WTC11 (cell line): ENCODE measurements at regions not wholly inside any gene's neighbourhood (a gene's known extent, or its start where the extent isn't known, plus 50 kb on each side); places are given as distances from the start of the nearest gene placed in this dataset.

ENCODE experiments used
- ATAC-seq: fragments of 200-7000 bp; cut with Tn5 transposase; 2 replicates; pipeline ENCODE4 v1.10.0; 2021; ENCODE audit warnings: mild to moderate bottlenecking, moderate library complexity
- CTCF ChIA-PET: fragments of 300-600 bp; sonication (Branson Sonifier 250); formaldehyde crosslinking; loops from one replicate; lab custom pipeline; 2021; ENCODE audit warnings: antibody characterized with exemption; lab: Charles Lee
- POLR2A ChIA-PET: fragments of 350-600 bp; sonication (Branson Sonifier 250); formaldehyde crosslinking; loops from one replicate; lab custom pipeline; 2021; ENCODE audit warnings: antibody characterized with exemption; lab: Charles Lee
- DNase-seq: peaks from one replicate; pipeline ENCODE4 v3.0.0; 2021; ENCODE audit warnings: low spot score
- H3K27ac Mint-ChIP-seq: 2 replicates; pipeline ENCODE4 v1.8.0; 2021; ENCODE audit warnings: mixed read lengths
- H3K27me3 Mint-ChIP-seq: 2 replicates; pipeline ENCODE4 v1.8.0; 2021; ENCODE audit warnings: low read depth, mild to moderate bottlenecking, moderate library complexity, mixed read lengths
- H3K36me3 Mint-ChIP-seq: 2 replicates; pipeline ENCODE4 v1.8.0; 2021; ENCODE audit warnings: mixed read lengths
- H3K4me1 Mint-ChIP-seq: 2 replicates; pipeline ENCODE4 v1.8.0; 2022; ENCODE audit warnings: mixed read lengths
- H3K4me3 Mint-ChIP-seq: 2 replicates; pipeline ENCODE4 v1.8.0; 2021; ENCODE audit warnings: mild to moderate bottlenecking, moderate library complexity, mixed read lengths
- H3K9me3 Mint-ChIP-seq: 2 replicates; pipeline ENCODE4 v1.8.0; 2021; ENCODE audit warnings: mixed read lengths
- ATF2 ChIP-seq: sonication (generic); formaldehyde crosslinking; IDR thresholded peaks from 2 replicates; pipeline ENCODE4 v1.8.1; 2022; ENCODE audit warnings: low read depth, missing genetic modification reagents, borderline replicate concordance
- E2F5 ChIP-seq: sonication (generic); formaldehyde crosslinking; IDR thresholded peaks from 2 replicates; pipeline ENCODE4 v1.8.1; 2022; ENCODE audit warnings: mild to moderate bottlenecking, moderate library complexity, missing genetic modification reagents
- ESRRA ChIP-seq: sonication (generic); formaldehyde crosslinking; IDR thresholded peaks from 2 replicates; pipeline ENCODE4 v1.8.1; 2022; ENCODE audit warnings: mild to moderate bottlenecking, missing genetic modification reagents, borderline replicate concordance
- GTF2I ChIP-seq: fragments of 250-450 bp; sonication (Bioruptor Pico); conservative IDR thresholded peaks from 2 replicates; pipeline ENCODE4 v1.4.0; 2021; ENCODE audit warnings: mild to moderate bottlenecking
- HMGA2 ChIP-seq: fragments of 250-450 bp; sonication (Bioruptor Pico); IDR thresholded peaks from 2 replicates; pipeline ENCODE4 v1.4.0; 2021; ENCODE audit warnings: mild to moderate bottlenecking, moderate library complexity
- MXD4 ChIP-seq: fragments of 250-450 bp; sonication (Bioruptor Pico); IDR thresholded peaks from 2 replicates; pipeline ENCODE4 v1.8.0; 2021; ENCODE audit warnings: mild to moderate bottlenecking, moderate library complexity, borderline replicate concordance
- MYBL2 ChIP-seq: sonication (generic); formaldehyde crosslinking; IDR thresholded peaks from 2 replicates; pipeline ENCODE4 v1.8.1; 2023; ENCODE audit warnings: mild to moderate bottlenecking, moderate library complexity, missing genetic modification reagents
- OVOL2 ChIP-seq: fragments of 250-450 bp; sonication (Bioruptor Pico); IDR thresholded peaks from 2 replicates; pipeline ENCODE4 v1.9.0; 2021; ENCODE audit warnings: mild to moderate bottlenecking, borderline replicate concordance
- PREB ChIP-seq: sonication (generic); formaldehyde crosslinking; IDR thresholded peaks from 2 replicates; pipeline ENCODE4 v1.8.1; 2022; ENCODE audit warnings: mild to moderate bottlenecking, missing genetic modification reagents, moderate library complexity, borderline replicate concordance
- RELA ChIP-seq: sonication (generic); formaldehyde crosslinking; IDR thresholded peaks from 2 replicates; pipeline ENCODE4 v1.8.1; 2022; ENCODE audit warnings: missing genetic modification reagents, mild to moderate bottlenecking, borderline replicate concordance
- RORB ChIP-seq: fragments of 250-450 bp; sonication (Bioruptor Pico); IDR thresholded peaks from 2 replicates; pipeline ENCODE4 v1.9.0; 2021; ENCODE audit warnings: mild to moderate bottlenecking
- SMAD3 ChIP-seq: sonication (generic); formaldehyde crosslinking; IDR thresholded peaks from 2 replicates; pipeline ENCODE4 v1.8.0; 2022; ENCODE audit warnings: missing genetic modification reagents, mild to moderate bottlenecking, borderline replicate concordance
- SMAD4 ChIP-seq: sonication (generic); formaldehyde crosslinking; IDR thresholded peaks from 2 replicates; pipeline ENCODE4 v1.8.0; 2022; ENCODE audit warnings: mild to moderate bottlenecking, missing genetic modification reagents
- TP53 ChIP-seq: sonication (generic); formaldehyde crosslinking; IDR thresholded peaks from 2 replicates; pipeline ENCODE4 v1.8.1; 2023; ENCODE audit warnings: mild to moderate bottlenecking, missing genetic modification reagents
- USF1 ChIP-seq: sonication (generic); formaldehyde crosslinking; IDR thresholded peaks from 2 replicates; pipeline ENCODE4 v1.8.0; 2022; ENCODE audit warnings: mild to moderate bottlenecking, missing genetic modification reagents
- USF2 ChIP-seq: sonication (generic); formaldehyde crosslinking; IDR thresholded peaks from 2 replicates; pipeline ENCODE4 v1.8.1; 2023; ENCODE audit warnings: mild to moderate bottlenecking, missing genetic modification reagents, moderate library complexity
- ZNF121 ChIP-seq: sonication (generic); formaldehyde crosslinking; IDR thresholded peaks from 2 replicates; pipeline ENCODE4 v1.8.0; 2023; ENCODE audit warnings: missing genetic modification reagents
- ZNF219 ChIP-seq: sonication (generic); formaldehyde crosslinking; IDR thresholded peaks from 2 replicates; pipeline ENCODE4 v1.8.0; 2023; ENCODE audit warnings: missing genetic modification reagents, mild to moderate bottlenecking, borderline replicate concordance
- ZNF317 ChIP-seq: sonication (generic); formaldehyde crosslinking; IDR thresholded peaks from 2 replicates; pipeline ENCODE4 v1.8.1; 2023; ENCODE audit warnings: low read depth, mild to moderate bottlenecking, moderate library complexity, missing genetic modification reagents, borderline replicate concordance
- TF ChIP-seq, protein P1 (sequence below): sonication (generic); formaldehyde crosslinking; IDR thresholded peaks from 2 replicates; pipeline ENCODE4 v1.8.0; 2022; ENCODE audit warnings: missing genetic modification reagents
- TF ChIP-seq, protein P2 (sequence below): sonication (generic); formaldehyde crosslinking; IDR thresholded peaks from 2 replicates; pipeline ENCODE4 v1.8.0; 2022; ENCODE audit warnings: mild to moderate bottlenecking, missing genetic modification reagents
- TF ChIP-seq, protein P3 (sequence below): sonication (generic); formaldehyde crosslinking; IDR thresholded peaks from 2 replicates; pipeline ENCODE4 v1.8.1; 2022; ENCODE audit warnings: low read depth, mild to moderate bottlenecking, moderate library complexity, missing genetic modification reagents, borderline replicate concordance

DNA sequence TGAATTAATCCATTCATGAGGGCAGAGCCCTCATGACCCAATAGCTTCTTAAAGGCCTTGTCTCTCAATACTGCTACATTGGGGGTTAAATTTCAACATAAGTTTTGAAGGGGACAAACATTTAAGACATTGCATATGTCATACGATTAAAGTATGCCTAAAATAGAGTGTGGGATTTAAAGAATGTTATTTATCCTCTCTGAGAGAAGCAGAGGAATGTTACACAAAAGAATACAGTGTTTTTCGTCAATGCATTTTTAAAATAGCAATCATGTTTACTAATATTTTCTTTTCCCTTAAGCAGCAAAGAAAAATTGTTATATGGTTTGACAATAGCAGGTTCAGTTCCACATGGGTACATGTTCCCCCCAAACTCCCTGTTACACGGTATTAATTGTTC is 363.1 kb downstream of the NUP35 start:
- no peak overlapping the region for H3K27ac Mint-ChIP-seq
- ATAC-seq = no peak

GRCh38 chr2:183488421-183488820 is 364.2 kb downstream of the NUP35 start:
- peaks cover 11% of the 10 kb centered on the region for H3K4me1 Mint-ChIP-seq
- no peak overlapping the region for H3K27ac Mint-ChIP-seq
- H3K9me3 Mint-ChIP-seq = peaks cover 12% of the 10 kb centered on the region
- H3K4me3 Mint-ChIP-seq = no peak overlapping the region
- no peaks in the 10 kb centered on the region for H3K36me3 Mint-ChIP-seq
- TF ChIP-seq ZNF121 (CRISPR knock-in tag) = no peak
- no peak for TF ChIP-seq RORB (CRISPR knock-in tag)
- no peak for TF ChIP-seq PREB (CRISPR knock-in tag)
- no peak for TF ChIP-seq ZNF219 (CRISPR knock-in tag)
- TF ChIP-seq SMAD3 (CRISPR knock-in tag) = no peak
- TF ChIP-seq E2F5 (CRISPR knock-in tag) = no peak
- TF ChIP-seq, protein P1, sequence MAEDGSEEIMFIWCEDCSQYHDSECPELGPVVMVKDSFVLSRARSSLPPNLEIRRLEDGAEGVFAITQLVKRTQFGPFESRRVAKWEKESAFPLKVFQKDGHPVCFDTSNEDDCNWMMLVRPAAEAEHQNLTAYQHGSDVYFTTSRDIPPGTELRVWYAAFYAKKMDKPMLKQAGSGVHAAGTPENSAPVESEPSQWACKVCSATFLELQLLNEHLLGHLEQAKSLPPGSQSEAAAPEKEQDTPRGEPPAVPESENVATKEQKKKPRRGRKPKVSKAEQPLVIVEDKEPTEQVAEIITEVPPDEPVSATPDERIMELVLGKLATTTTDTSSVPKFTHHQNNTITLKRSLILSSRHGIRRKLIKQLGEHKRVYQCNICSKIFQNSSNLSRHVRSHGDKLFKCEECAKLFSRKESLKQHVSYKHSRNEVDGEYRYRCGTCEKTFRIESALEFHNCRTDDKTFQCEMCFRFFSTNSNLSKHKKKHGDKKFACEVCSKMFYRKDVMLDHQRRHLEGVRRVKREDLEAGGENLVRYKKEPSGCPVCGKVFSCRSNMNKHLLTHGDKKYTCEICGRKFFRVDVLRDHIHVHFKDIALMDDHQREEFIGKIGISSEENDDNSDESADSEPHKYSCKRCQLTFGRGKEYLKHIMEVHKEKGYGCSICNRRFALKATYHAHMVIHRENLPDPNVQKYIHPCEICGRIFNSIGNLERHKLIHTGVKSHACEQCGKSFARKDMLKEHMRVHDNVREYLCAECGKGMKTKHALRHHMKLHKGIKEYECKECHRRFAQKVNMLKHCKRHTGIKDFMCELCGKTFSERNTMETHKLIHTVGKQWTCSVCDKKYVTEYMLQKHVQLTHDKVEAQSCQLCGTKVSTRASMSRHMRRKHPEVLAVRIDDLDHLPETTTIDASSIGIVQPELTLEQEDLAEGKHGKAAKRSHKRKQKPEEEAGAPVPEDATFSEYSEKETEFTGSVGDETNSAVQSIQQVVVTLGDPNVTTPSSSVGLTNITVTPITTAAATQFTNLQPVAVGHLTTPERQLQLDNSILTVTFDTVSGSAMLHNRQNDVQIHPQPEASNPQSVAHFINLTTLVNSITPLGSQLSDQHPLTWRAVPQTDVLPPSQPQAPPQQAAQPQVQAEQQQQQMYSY (CRISPR knock-in tag) = no peak
- TF ChIP-seq RELA (CRISPR knock-in tag) = no peak
- TF ChIP-seq MYBL2 (CRISPR knock-in tag) = no peak
- no peak for TF ChIP-seq GTF2I (CRISPR knock-in tag)
- TF ChIP-seq, protein P2, sequence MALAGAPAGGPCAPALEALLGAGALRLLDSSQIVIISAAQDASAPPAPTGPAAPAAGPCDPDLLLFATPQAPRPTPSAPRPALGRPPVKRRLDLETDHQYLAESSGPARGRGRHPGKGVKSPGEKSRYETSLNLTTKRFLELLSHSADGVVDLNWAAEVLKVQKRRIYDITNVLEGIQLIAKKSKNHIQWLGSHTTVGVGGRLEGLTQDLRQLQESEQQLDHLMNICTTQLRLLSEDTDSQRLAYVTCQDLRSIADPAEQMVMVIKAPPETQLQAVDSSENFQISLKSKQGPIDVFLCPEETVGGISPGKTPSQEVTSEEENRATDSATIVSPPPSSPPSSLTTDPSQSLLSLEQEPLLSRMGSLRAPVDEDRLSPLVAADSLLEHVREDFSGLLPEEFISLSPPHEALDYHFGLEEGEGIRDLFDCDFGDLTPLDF (CRISPR knock-in tag) = no peak
- POLR2A ChIA-PET = no interaction called here
- no peaks in the 10 kb centered on the region for H3K27me3 Mint-ChIP-seq
- DNase-seq (no peak), ATAC-seq (no peak)
- CTCF ChIA-PET = no interaction called here

More for the DNA sequence above, 363.1 kb downstream of the NUP35 start:
- H3K36me3 Mint-ChIP-seq = no peaks in the 10 kb centered on the region
- ChIA-PET POLR2A (no interaction called here), CTCF (no interaction called here)
- no peak overlapping the region for H3K4me3 Mint-ChIP-seq
- DNase-seq = no peak
- H3K4me1 Mint-ChIP-seq = peaks cover 11% of the 10 kb centered on the region
- H3K9me3 Mint-ChIP-seq = peaks cover 12% of the 10 kb centered on the region
- H3K27me3 Mint-ChIP-seq = no peaks in the 10 kb centered on the region
- TF ChIP-seq ATF2 (CRISPR knock-in tag) (no peak), OVOL2 (no peak), RELA (CRISPR knock-in tag) (no peak), TP53 (CRISPR knock-in tag) (no peak), ZNF317 (CRISPR knock-in tag) (no peak), MXD4 (CRISPR knock-in tag) (no peak), USF1 (CRISPR knock-in tag) (no peak), ZNF219 (CRISPR knock-in tag) (no peak), MYBL2 (CRISPR knock-in tag) (no peak), ESRRA (CRISPR knock-in tag) (no peak), SMAD4 (CRISPR knock-in tag) (no peak), USF2 (CRISPR knock-in tag) (no peak), HMGA2 (CRISPR knock-in tag) (no peak)
- TF ChIP-seq, protein P2 (CRISPR knock-in tag) = no peak
- TF ChIP-seq, protein P3, sequence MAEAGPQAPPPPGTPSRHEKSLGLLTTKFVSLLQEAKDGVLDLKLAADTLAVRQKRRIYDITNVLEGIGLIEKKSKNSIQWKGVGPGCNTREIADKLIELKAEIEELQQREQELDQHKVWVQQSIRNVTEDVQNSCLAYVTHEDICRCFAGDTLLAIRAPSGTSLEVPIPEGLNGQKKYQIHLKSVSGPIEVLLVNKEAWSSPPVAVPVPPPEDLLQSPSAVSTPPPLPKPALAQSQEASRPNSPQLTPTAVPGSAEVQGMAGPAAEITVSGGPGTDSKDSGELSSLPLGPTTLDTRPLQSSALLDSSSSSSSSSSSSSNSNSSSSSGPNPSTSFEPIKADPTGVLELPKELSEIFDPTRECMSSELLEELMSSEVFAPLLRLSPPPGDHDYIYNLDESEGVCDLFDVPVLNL (CRISPR knock-in tag) = no peak
